Upper lobe of right lung (tissue), 1 donor: ENCODE measurements at regions not wholly inside any gene's neighbourhood (a gene's known extent, or its start where the extent isn't known, plus 50 kb on each side); places are given as distances from the start of the nearest gene placed in this dataset.
A peak's percentile ranks its signal among the peaks of the same experiment; 100 is the strongest.

Experiments
- ATAC-seq: fragments of 200-7000 bp; cut with Tn5 transposase; one replicate; pipeline ENCODE4 v1.9.1; 2020; ENCODE audit warnings: mild to moderate bottlenecking, moderate library complexity
- DNase-seq: peaks from one replicate; pipeline ENCODE4 v3.0.0-alpha.2; 2020
- H3K27ac ChIP-seq: fragments of 200-600 bp; one replicate; pipeline ENCODE4 v1.8.0; 2022
- H3K27me3 ChIP-seq: fragments of 200-600 bp; one replicate; pipeline ENCODE4 v1.8.0; 2022; ENCODE audit warnings: mild to moderate bottlenecking
- H3K36me3 ChIP-seq: fragments of 200-600 bp; one replicate; pipeline ENCODE4 v1.8.0; 2022
- H3K4me1 ChIP-seq: fragments of 200-600 bp; one replicate; pipeline ENCODE4 v1.8.0; 2022
- H3K4me3 ChIP-seq: fragments of 200-600 bp; one replicate; pipeline ENCODE4 v1.8.0; 2022; ENCODE audit warnings: mild to moderate bottlenecking
- H3K9me3 ChIP-seq: fragments of 200-600 bp; one replicate; pipeline ENCODE4 v1.8.0; 2022
- intact Hi-C: fragments of 100-400 bp; cut with DNase I; formaldehyde crosslinking; loops from one replicate; pipeline ENCODE4 v1.11.0; 2022
- TF ChIP-seq, protein P1 (sequence below): fragments of 200-600 bp; IDR thresholded peaks from one replicate; pipeline ENCODE4 v1.8.0; 2022; ENCODE audit warnings: antibody characterized with exemption
- donor health status: DM: no; HTN: yes; CAD: no; lungs with severe emphysema.

DNA sequence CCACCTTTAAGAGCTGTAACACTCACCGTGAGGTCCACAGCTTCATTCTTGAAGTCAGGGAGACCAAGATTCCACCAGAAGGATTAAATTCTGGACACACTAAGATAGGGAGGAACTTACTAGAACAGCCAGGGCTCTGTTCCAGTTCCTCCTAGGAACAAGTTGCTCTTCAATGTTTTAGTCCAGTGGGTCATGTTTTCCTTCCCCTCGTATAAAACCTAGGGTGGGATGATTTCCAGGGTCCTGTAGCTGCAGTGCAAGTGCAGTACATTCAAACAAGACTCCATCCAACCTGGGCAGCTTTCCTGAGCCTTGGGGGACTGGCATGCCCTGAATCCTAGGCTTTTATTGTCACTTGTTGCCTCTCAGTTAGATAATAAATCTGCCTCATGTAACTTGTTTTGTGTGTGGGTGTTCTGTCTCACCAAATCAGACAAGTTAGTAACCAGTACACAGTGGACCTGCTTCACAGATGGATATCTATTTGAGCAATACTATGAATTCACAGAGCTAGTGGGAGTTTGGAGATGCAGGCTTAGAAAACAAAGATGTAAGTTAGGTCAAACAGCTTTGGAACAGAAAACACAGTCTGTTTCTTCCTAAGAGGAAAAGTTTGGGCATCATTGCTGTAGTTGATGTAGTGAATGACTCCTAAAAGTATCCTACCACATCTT lies 405.6 kb downstream of the GABRG2 start:
- Histone ChIP-seq H3K27ac (no peak overlapping the region), H3K4me3 (no peak overlapping the region), H3K36me3 (no peaks in the 10 kb centered on the region), H3K4me1 (no peaks in the 10 kb centered on the region), H3K27me3 (no peaks in the 10 kb centered on the region), H3K9me3 (no peaks in the 10 kb centered on the region)
- intact Hi-C loops: no loop called here
- DNase-seq (no peak), ATAC-seq (no peak)
- TF ChIP-seq, protein P1, sequence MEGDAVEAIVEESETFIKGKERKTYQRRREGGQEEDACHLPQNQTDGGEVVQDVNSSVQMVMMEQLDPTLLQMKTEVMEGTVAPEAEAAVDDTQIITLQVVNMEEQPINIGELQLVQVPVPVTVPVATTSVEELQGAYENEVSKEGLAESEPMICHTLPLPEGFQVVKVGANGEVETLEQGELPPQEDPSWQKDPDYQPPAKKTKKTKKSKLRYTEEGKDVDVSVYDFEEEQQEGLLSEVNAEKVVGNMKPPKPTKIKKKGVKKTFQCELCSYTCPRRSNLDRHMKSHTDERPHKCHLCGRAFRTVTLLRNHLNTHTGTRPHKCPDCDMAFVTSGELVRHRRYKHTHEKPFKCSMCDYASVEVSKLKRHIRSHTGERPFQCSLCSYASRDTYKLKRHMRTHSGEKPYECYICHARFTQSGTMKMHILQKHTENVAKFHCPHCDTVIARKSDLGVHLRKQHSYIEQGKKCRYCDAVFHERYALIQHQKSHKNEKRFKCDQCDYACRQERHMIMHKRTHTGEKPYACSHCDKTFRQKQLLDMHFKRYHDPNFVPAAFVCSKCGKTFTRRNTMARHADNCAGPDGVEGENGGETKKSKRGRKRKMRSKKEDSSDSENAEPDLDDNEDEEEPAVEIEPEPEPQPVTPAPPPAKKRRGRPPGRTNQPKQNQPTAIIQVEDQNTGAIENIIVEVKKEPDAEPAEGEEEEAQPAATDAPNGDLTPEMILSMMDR: no peak

DNA sequence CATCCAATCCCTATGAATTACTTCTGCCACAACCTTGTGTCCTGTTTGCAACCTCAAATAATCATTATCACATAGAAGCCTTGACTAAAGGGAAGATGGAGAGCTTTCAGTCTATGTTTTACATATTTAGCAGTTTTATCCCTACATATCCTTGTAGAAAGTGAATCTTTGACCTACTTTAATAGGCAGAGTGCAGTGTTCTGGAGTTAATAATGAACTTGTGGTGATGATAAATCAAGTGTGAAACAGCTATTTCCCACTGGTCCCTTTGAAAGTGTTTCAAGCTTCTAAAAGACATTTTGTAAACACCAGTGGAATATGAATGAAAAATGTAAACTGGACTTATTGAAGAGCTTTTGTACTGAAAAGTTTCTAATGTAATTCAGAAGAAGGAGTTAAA lies 406.7 kb downstream of the GABRG2 start:
- intact Hi-C loops: no loop called here
- Histone ChIP-seq H3K4me1 (no peaks in the 10 kb centered on the region), H3K27ac (no peak overlapping the region), H3K27me3 (no peaks in the 10 kb centered on the region), H3K36me3 (no peaks in the 10 kb centered on the region), H3K4me3 (no peak overlapping the region), H3K9me3 (no peaks in the 10 kb centered on the region)
- no peak for ATAC-seq
- no peak for DNase-seq
- TF ChIP-seq, protein P1: no peak

DNA sequence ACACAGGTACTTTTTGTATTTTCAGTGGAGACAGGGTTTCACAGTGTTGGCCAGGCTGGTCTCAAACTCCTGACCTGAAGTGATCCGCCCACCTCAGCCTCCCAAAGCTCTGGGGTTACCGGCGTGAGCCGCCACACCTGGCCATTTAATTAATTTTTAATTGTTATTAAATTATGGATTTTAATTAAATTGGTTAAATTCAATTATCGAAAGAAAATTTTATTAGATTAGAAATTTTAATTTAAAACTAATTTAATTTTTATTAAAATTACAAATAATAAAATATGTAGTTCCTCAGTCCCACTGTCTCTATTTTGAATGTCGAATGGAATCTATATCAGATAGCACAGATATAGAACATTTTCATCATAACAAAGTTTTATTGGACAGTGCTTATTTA lies 416.5 kb downstream of the GABRG2 start:
- H3K27me3 ChIP-seq: no peaks in the 10 kb centered on the region
- H3K9me3 ChIP-seq: no peaks in the 10 kb centered on the region
- no peak overlapping the region for H3K4me3 ChIP-seq
- no peaks in the 10 kb centered on the region for H3K36me3 ChIP-seq
- intact Hi-C loops: no loop called here
- no peak for ATAC-seq
- no peaks in the 10 kb centered on the region for H3K4me1 ChIP-seq
- DNase-seq: no peak
- no peak overlapping the region for H3K27ac ChIP-seq
- TF ChIP-seq, protein P1: no peak

DNA sequence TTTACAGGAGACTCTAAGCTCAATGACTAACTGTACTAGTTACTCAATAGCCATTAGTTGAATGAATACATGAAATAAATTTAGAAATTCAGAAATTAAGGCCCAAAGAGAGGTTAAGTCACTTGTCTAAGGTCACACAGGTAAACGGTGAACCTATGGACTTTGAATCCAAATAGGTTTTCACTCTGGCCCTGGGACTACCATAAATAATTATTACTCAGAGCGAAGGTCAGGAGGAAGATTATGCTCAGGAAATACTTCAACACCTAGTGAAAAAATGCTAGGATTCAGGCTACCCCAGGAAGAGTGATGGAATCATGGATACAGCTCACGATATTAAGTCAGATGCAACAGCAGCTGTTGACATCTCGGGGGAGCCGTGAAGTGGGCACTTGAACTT lies 417.4 kb downstream of the GABRG2 start:
- ATAC-seq: no peak
- intact Hi-C loops: no loop called here
- H3K4me3 ChIP-seq: no peak overlapping the region
- H3K36me3 ChIP-seq: no peaks in the 10 kb centered on the region
- DNase-seq: no peak
- TF ChIP-seq, protein P1: no peak
- no peaks in the 10 kb centered on the region for H3K9me3 ChIP-seq
- H3K27me3 ChIP-seq: no peaks in the 10 kb centered on the region
- no peaks in the 10 kb centered on the region for H3K4me1 ChIP-seq
- H3K27ac ChIP-seq: no peak overlapping the region

DNA sequence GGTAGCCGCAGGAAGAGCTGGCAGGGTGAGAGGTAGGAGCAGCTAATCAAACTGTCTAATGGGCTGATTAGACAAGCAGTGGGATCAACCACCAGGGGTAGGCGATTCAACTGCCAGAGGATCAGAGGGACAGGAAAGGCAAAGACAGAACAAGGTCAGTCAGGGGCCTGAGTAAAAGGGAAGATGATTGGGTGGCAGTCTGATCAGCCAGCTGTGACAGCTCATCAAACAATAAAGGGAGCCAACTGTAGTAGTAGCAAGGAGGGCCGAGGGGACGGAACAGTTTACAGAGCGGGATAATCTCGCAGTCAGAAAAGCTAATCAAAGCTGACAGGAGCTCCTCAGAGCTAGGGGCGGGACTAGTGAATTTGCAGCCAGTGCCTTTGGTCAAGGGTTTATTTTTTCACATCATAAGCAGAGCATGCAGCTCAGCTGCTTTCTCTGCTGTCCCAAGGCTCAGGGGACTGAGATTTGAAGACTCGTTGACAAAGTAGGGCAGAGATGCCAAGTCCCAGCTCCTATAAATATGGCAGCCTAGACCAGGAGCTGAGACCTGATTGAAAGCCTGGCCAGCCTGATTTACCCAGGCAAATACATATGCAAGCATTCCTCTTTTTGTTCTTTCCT lies 418.2 kb downstream of the GABRG2 start:
- TF ChIP-seq, protein P1: no peak
- Histone ChIP-seq H3K9me3 (no peaks in the 10 kb centered on the region), H3K4me1 (no peaks in the 10 kb centered on the region), H3K4me3 (no peak overlapping the region), H3K27me3 (no peaks in the 10 kb centered on the region), H3K27ac (no peak overlapping the region), H3K36me3 (no peaks in the 10 kb centered on the region)
- DNase-seq (no peak), ATAC-seq (peak; percentile 49)
- intact Hi-C loops: no loop called here
